IMR-90 (cell line): ENCODE measurements at regions not wholly inside any gene's neighbourhood (a gene's known extent, or its start where the extent isn't known, plus 50 kb on each side); places are given as distances from the start of the nearest gene placed in this dataset.

Source experiments
- ATAC-seq: fragments of 200-7000 bp; cut with Tn5 transposase; 2 replicates; pipeline ENCODE4 v1.9.1; 2020; ENCODE audit warnings: low read depth, mild to moderate bottlenecking, moderate library complexity
- BruUV-seq: library from RNA; stranded (reverse); fragments of 400-500 nt; replicated peaks from 2 replicates; lab custom pipeline; 2021; lab: Mats Ljungman, UMichigan
- CTCF ChIA-PET: fragments of 300-600 bp; formaldehyde crosslinking; extraction: SDS; loops from one replicate; lab custom pipeline; 2021; ENCODE audit warnings: antibody characterized with exemption; lab: Yijun Ruan, JAX
- POLR2A ChIA-PET: fragments of 300-600 bp; sonication (Branson Sonifier 250); formaldehyde crosslinking; loops from one replicate; lab custom pipeline; 2022; ENCODE audit warnings: antibody characterized with exemption; ENCODE audit not compliant: unreplicated experiment; lab: Charles Lee
- DNase-seq: peaks from one replicate; pipeline ENCODE4 v3.0.0; 2013
- H2AFZ ChIP-seq: replicated peaks from 2 replicates; pipeline ENCODE3; 2013; ENCODE audit warnings: low read length, mild to moderate bottlenecking; ENCODE audit not compliant: poor library complexity
- H2AK5ac ChIP-seq: 2 replicates; pipeline ENCODE4 v1.6.1; 2013; ENCODE audit warnings: low read depth, low read length, inconsistent platforms
- H2AK9ac ChIP-seq: replicated peaks from 2 replicates; pipeline ENCODE3; 2013; ENCODE audit warnings: mild to moderate bottlenecking, low read depth, low read length, moderate library complexity; ENCODE audit not compliant: poor library complexity
- H2BK120ac ChIP-seq: 2 replicates; pipeline ENCODE4 v1.6.1; 2013; ENCODE audit warnings: low read depth, low read length, inconsistent platforms
- H2BK15ac ChIP-seq: 3 replicates; pipeline ENCODE4 v1.6.1; 2013; ENCODE audit warnings: low read depth, low read length, inconsistent platforms
- H2BK20ac ChIP-seq: 2 replicates; pipeline ENCODE4 v1.6.1; 2013; ENCODE audit warnings: low read depth, mild to moderate bottlenecking, inconsistent platforms, low read length, moderate library complexity
- H2BK5ac ChIP-seq: 2 replicates; pipeline ENCODE4 v1.6.1; 2013; ENCODE audit warnings: mild to moderate bottlenecking, low read depth, low read length, inconsistent platforms; ENCODE audit not compliant: poor library complexity, severe bottlenecking
- H3K14ac ChIP-seq: replicated peaks from 2 replicates; pipeline ENCODE4 v1.6.1; 2013; ENCODE audit warnings: low read depth, low read length, inconsistent platforms
- H3K18ac ChIP-seq: 2 replicates; pipeline ENCODE4 v1.6.1; 2013; ENCODE audit warnings: low read depth, low read length, control low read depth
- H3K23ac ChIP-seq: 2 replicates; pipeline ENCODE4 v1.6.1; 2013; ENCODE audit warnings: low read depth, low read length, inconsistent platforms
- H3K27ac ChIP-seq: 2 replicates; pipeline ENCODE4 v1.5.1; 2013; ENCODE audit warnings: mild to moderate bottlenecking, control low read depth, low read length; ENCODE audit not compliant: insufficient read depth
- H3K27me3 ChIP-seq: 2 replicates; pipeline ENCODE4 v1.6.1; 2013; ENCODE audit warnings: low read length; ENCODE audit not compliant: control insufficient read depth, insufficient read depth
- H3K36me3 ChIP-seq: 2 replicates; pipeline ENCODE4 v1.6.1; 2013; ENCODE audit warnings: low read length, mixed read lengths; ENCODE audit not compliant: control insufficient read depth, insufficient read depth
- H3K4ac ChIP-seq: 2 replicates; pipeline ENCODE4 v1.6.1; 2013; ENCODE audit warnings: low read depth, low read length, inconsistent platforms
- H3K4me1 ChIP-seq: 2 replicates; pipeline ENCODE4 v1.6.1; 2013; ENCODE audit warnings: low read length, mixed read lengths; ENCODE audit not compliant: control insufficient read depth, insufficient read depth
- H3K4me2 ChIP-seq: 2 replicates; pipeline ENCODE4 v1.6.1; 2013; ENCODE audit warnings: low read depth, mild to moderate bottlenecking, control low read depth, low read length, moderate library complexity
- H3K4me3 ChIP-seq: 2 replicates; pipeline ENCODE4 v1.5.1; 2013; ENCODE audit warnings: low read depth, mild to moderate bottlenecking, control low read depth, low read length, moderate library complexity; ENCODE audit not compliant: insufficient read depth
- H3K56ac ChIP-seq: 2 replicates; pipeline ENCODE4 v1.6.1; 2013; ENCODE audit warnings: low read length, inconsistent platforms; ENCODE audit not compliant: insufficient read depth; ENCODE audit errors: extremely low read depth
- H3K79me1 ChIP-seq, 2 experiments: 2 replicates each; pipeline ENCODE4 v1.6.1; 2013; ENCODE audit warnings: low read length in 2 of 2, inconsistent platforms in 1 of 2, low read depth in 1 of 2
- H3K9ac ChIP-seq: 2 replicates; pipeline ENCODE4 v1.6.1; 2013; ENCODE audit warnings: low read depth, low read length, control low read depth
- H3K9me1 ChIP-seq: 2 replicates; pipeline ENCODE4 v1.6.1; 2013; ENCODE audit warnings: low read length, inconsistent platforms; ENCODE audit not compliant: insufficient read depth
- H3K9me3 ChIP-seq: 2 replicates; pipeline ENCODE4 v1.6.1; 2013; ENCODE audit warnings: low read length; ENCODE audit not compliant: control insufficient read depth, insufficient read depth
- H4K20me1 ChIP-seq: 2 replicates; pipeline ENCODE4 v1.6.1; 2013; ENCODE audit warnings: low read length, inconsistent platforms; ENCODE audit not compliant: insufficient read depth
- H4K5ac ChIP-seq: 2 replicates; pipeline ENCODE4 v1.6.1; 2013; ENCODE audit warnings: mild to moderate bottlenecking, low read depth, low read length, control low read depth
- H4K8ac ChIP-seq, 2 experiments: 2 replicates each; pipeline ENCODE4 v1.6.1; 2013; ENCODE audit warnings: low read depth in 2 of 2, low read length in 2 of 2, control low read depth in 1 of 2, inconsistent platforms in 1 of 2
- H4K91ac ChIP-seq: 2 replicates; pipeline ENCODE4 v1.6.1; 2013; ENCODE audit warnings: low read depth, low read length, inconsistent platforms; ENCODE audit not compliant: insufficient read depth
- FOS ChIP-seq: fragments of 150-350 bp; IDR thresholded peaks from 2 replicates; pipeline ENCODE4 v1.6.1; 2016; ENCODE audit warnings: low read depth, low read length
- MAFK ChIP-seq: IDR thresholded peaks from 2 replicates; pipeline ENCODE4 v1.6.1; 2012; ENCODE audit warnings: low read depth, low read length, improper control_type of control experiment
- SMC3 ChIP-seq: fragments of 150-350 bp; IDR thresholded peaks from 2 replicates; pipeline ENCODE4 v1.6.1; 2016; ENCODE audit warnings: low read depth, mild to moderate bottlenecking, antibody characterized with exemption, low read length, moderate library complexity
- dilution Hi-C: fragments of 300-500 bp; cut with HindIII; formaldehyde crosslinking; loops from one replicate; pipeline ENCODE4 v1.14.3; 2018; ENCODE audit warnings: low sequenced_read_pairs; ENCODE audit not compliant: unreplicated experiment
- in situ Hi-C: fragments of 300-500 bp; cut with MboI; formaldehyde crosslinking; loops from 3 replicates; pipeline ENCODE4 v1.14.3; 2019; ENCODE audit warnings: low sequenced_read_pairs, inconsistent platforms, mixed read lengths
- intact Hi-C: fragments of 100-400 bp; cut with micrococcal nuclease; formaldehyde crosslinking; loops from 2 replicates; pipeline ENCODE4 v1.10.0; 2022
- TF ChIP-seq, protein P1 (sequence below): conservative IDR thresholded peaks from 2 replicates; pipeline ENCODE4 v1.5.1; 2012; ENCODE audit warnings: mild to moderate bottlenecking, low read depth, low read length, improper control_type of control experiment

DNA sequence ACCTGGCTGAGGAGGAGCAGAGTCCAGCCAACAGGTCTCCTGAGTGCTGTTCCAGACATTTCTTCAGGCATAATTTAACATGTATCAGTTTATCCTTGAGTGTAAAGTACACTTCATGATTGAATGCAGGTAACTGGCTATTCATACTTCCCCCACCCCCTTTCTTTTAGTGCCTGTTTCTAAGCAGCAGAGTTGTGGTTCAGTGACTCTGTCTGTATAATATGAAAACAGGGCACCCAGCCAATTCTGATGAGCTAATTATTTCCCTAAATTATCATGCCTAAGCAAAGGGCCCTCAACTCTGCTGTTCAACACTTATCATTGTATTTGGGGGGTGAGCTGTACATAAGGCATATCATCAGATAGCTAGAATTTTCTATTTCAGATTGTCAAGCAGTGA, 51.9 kb upstream of the ZSWIM6 start:
- no peak overlapping the region for H3K9ac ChIP-seq
- POLR2A ChIA-PET = interaction anchor here (0.6 kb wide), 1 partner anchor 47 kb away, joined by 7 read pairs; no protein-coding TSS in a partner anchor

More for the DNA sequence above, 51.9 kb upstream of the ZSWIM6 start:
- H3K79me1 ChIP-seq = peaks cover 0 to 20% of the 10 kb centered on the region in 2 experiments; a peak in 2 of 4 replicates
- peak overlapping the region; percentile 20; the same call in 1 of the 2 replicates for H4K91ac ChIP-seq
- H2AK9ac ChIP-seq = no peak overlapping the region
- H4K5ac ChIP-seq = no peak overlapping the region
- peak overlapping the region; percentile 70 for H3K4me2 ChIP-seq
- ATAC-seq (peak; percentile 68), DNase-seq (peak; percentile 90)
- no peak overlapping the region for H3K27ac ChIP-seq
- CTCF ChIA-PET = interaction anchor here (0.7 kb wide), 1 partner anchor 1113 kb away, joined by 5 read pairs; no protein-coding TSS in a partner anchor
- H3K9me1 ChIP-seq = peaks cover 20% of the 10 kb centered on the region
- BruUV-seq = no TSS peak
- in situ Hi-C loops (no loop called here), dilution Hi-C loops (no loop called here), intact Hi-C loops (no loop called here)
- no peak overlapping the region for H3K18ac ChIP-seq
- H3K4me1 ChIP-seq = peaks cover 21% of the 10 kb centered on the region
- no peaks in the 10 kb centered on the region for H3K9me3 ChIP-seq
- H3K36me3 ChIP-seq = no peaks in the 10 kb centered on the region
- no peak overlapping the region for H2BK5ac ChIP-seq
- H3K56ac ChIP-seq = no peak overlapping the region
- TF ChIP-seq SMC3 (0 out of 2 replicates have a peak, but pooled peaks have one; percentile 3), MAFK (0 out of 2 replicates have a peak, but pooled peaks have one; percentile 10), FOS (0 out of 2 replicates have a peak, but pooled peaks have one; percentile 16)
- TF ChIP-seq, protein P1, sequence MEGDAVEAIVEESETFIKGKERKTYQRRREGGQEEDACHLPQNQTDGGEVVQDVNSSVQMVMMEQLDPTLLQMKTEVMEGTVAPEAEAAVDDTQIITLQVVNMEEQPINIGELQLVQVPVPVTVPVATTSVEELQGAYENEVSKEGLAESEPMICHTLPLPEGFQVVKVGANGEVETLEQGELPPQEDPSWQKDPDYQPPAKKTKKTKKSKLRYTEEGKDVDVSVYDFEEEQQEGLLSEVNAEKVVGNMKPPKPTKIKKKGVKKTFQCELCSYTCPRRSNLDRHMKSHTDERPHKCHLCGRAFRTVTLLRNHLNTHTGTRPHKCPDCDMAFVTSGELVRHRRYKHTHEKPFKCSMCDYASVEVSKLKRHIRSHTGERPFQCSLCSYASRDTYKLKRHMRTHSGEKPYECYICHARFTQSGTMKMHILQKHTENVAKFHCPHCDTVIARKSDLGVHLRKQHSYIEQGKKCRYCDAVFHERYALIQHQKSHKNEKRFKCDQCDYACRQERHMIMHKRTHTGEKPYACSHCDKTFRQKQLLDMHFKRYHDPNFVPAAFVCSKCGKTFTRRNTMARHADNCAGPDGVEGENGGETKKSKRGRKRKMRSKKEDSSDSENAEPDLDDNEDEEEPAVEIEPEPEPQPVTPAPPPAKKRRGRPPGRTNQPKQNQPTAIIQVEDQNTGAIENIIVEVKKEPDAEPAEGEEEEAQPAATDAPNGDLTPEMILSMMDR = no peak
- no peak overlapping the region for H2BK20ac ChIP-seq
- no peak overlapping the region for H3K4me3 ChIP-seq
- H2AFZ ChIP-seq = no peak overlapping the region
- H2AK5ac ChIP-seq = peak overlapping the region; percentile 39; the same call in 1 of the 2 replicates
- H4K20me1 ChIP-seq = no peaks in the 10 kb centered on the region
- H2BK15ac ChIP-seq = no peak overlapping the region; the same call in 2 of the 3 replicates
- 0 out of 2 replicates have a peak overlapping the region, but pooled peaks have one; percentile 23 for H3K4ac ChIP-seq
- peak overlapping the region; percentile 9; the same call in 1 of the 2 replicates for H2BK120ac ChIP-seq
- H3K27me3 ChIP-seq = no peaks in the 10 kb centered on the region
- H3K23ac ChIP-seq = no peak overlapping the region
- no peak overlapping the region for H3K14ac ChIP-seq
- peak overlapping the region in 1 of 2 experiments; percentile 37; a peak in 1 of 4 replicates for H4K8ac ChIP-seq
